WTC11 (cell line): ENCODE measurements at regions not wholly inside any gene's neighbourhood (a gene's known extent, or its start where the extent isn't known, plus 50 kb on each side); places are given as distances from the start of the nearest gene placed in this dataset.

Experiments used
- ATAC-seq: fragments of 200-7000 bp; cut with Tn5 transposase; 2 replicates; pipeline ENCODE4 v1.10.0; 2021; ENCODE audit warnings: mild to moderate bottlenecking, moderate library complexity
- CTCF ChIA-PET: fragments of 300-600 bp; sonication (Branson Sonifier 250); formaldehyde crosslinking; loops from one replicate; lab custom pipeline; 2021; ENCODE audit warnings: antibody characterized with exemption; lab: Charles Lee
- POLR2A ChIA-PET: fragments of 350-600 bp; sonication (Branson Sonifier 250); formaldehyde crosslinking; loops from one replicate; lab custom pipeline; 2021; ENCODE audit warnings: antibody characterized with exemption; lab: Charles Lee
- DNase-seq: peaks from one replicate; pipeline ENCODE4 v3.0.0; 2021; ENCODE audit warnings: low spot score
- H3K27ac Mint-ChIP-seq: 2 replicates; pipeline ENCODE4 v1.8.0; 2021; ENCODE audit warnings: mixed read lengths
- H3K27me3 Mint-ChIP-seq: 2 replicates; pipeline ENCODE4 v1.8.0; 2021; ENCODE audit warnings: low read depth, mild to moderate bottlenecking, moderate library complexity, mixed read lengths
- H3K36me3 Mint-ChIP-seq: 2 replicates; pipeline ENCODE4 v1.8.0; 2021; ENCODE audit warnings: mixed read lengths
- H3K4me1 Mint-ChIP-seq: 2 replicates; pipeline ENCODE4 v1.8.0; 2022; ENCODE audit warnings: mixed read lengths
- H3K4me3 Mint-ChIP-seq: 2 replicates; pipeline ENCODE4 v1.8.0; 2021; ENCODE audit warnings: mild to moderate bottlenecking, moderate library complexity, mixed read lengths
- H3K9me3 Mint-ChIP-seq: 2 replicates; pipeline ENCODE4 v1.8.0; 2021; ENCODE audit warnings: mixed read lengths
- ATF6 ChIP-seq: sonication (generic); formaldehyde crosslinking; IDR thresholded peaks from 2 replicates; pipeline ENCODE4 v1.8.1; 2023; ENCODE audit warnings: mild to moderate bottlenecking, missing genetic modification reagents
- ESRRA ChIP-seq: sonication (generic); formaldehyde crosslinking; IDR thresholded peaks from 2 replicates; pipeline ENCODE4 v1.8.1; 2022; ENCODE audit warnings: mild to moderate bottlenecking, missing genetic modification reagents, borderline replicate concordance
- GRHL2 ChIP-seq: fragments of 250-450 bp; sonication (Bioruptor Pico); IDR thresholded peaks from 2 replicates; pipeline ENCODE4 v1.8.0; 2022; ENCODE audit warnings: mild to moderate bottlenecking, moderate library complexity; ENCODE audit not compliant: insufficient replicate concordance, severe bottlenecking
- HMGA2 ChIP-seq: fragments of 250-450 bp; sonication (Bioruptor Pico); IDR thresholded peaks from 2 replicates; pipeline ENCODE4 v1.4.0; 2021; ENCODE audit warnings: mild to moderate bottlenecking, moderate library complexity
- IRF1 ChIP-seq: sonication (generic); formaldehyde crosslinking; IDR thresholded peaks from 2 replicates; pipeline ENCODE4 v1.8.0; 2023; ENCODE audit warnings: missing genetic modification reagents
- JAZF1 ChIP-seq: fragments of 250-450 bp; sonication (Bioruptor Pico); IDR thresholded peaks from 2 replicates; pipeline ENCODE4 v1.9.0; 2021; ENCODE audit warnings: moderate library complexity, mild to moderate bottlenecking, inconsistent platforms
- JUN ChIP-seq: sonication (generic); formaldehyde crosslinking; IDR thresholded peaks from 2 replicates; pipeline ENCODE4 v1.8.0; 2023; ENCODE audit warnings: mild to moderate bottlenecking, missing genetic modification reagents
- MXD4 ChIP-seq: fragments of 250-450 bp; sonication (Bioruptor Pico); IDR thresholded peaks from 2 replicates; pipeline ENCODE4 v1.8.0; 2021; ENCODE audit warnings: mild to moderate bottlenecking, moderate library complexity, borderline replicate concordance
- NFE2L1 ChIP-seq: sonication (generic); formaldehyde crosslinking; IDR thresholded peaks from 2 replicates; pipeline ENCODE4 v1.8.1; 2023; ENCODE audit warnings: missing genetic modification reagents
- RELA ChIP-seq: sonication (generic); formaldehyde crosslinking; IDR thresholded peaks from 2 replicates; pipeline ENCODE4 v1.8.1; 2022; ENCODE audit warnings: missing genetic modification reagents, mild to moderate bottlenecking, borderline replicate concordance
- SP1 ChIP-seq: sonication (generic); formaldehyde crosslinking; conservative IDR thresholded peaks from 2 replicates; pipeline ENCODE4 v1.8.1; 2022; ENCODE audit warnings: missing genetic modification reagents
- TCF7 ChIP-seq: sonication (generic); formaldehyde crosslinking; IDR thresholded peaks from 2 replicates; pipeline ENCODE4 v1.8.0; 2022; ENCODE audit warnings: mild to moderate bottlenecking, low read depth, missing genetic modification reagents, moderate library complexity
- TEAD4 ChIP-seq: sonication (generic); formaldehyde crosslinking; IDR thresholded peaks from 2 replicates; pipeline ENCODE4 v1.8.0; 2022; ENCODE audit warnings: mild to moderate bottlenecking, missing genetic modification reagents
- USF2 ChIP-seq: sonication (generic); formaldehyde crosslinking; IDR thresholded peaks from 2 replicates; pipeline ENCODE4 v1.8.1; 2023; ENCODE audit warnings: mild to moderate bottlenecking, missing genetic modification reagents, moderate library complexity
- ZNF416 ChIP-seq: fragments of 250-450 bp; sonication (Bioruptor Pico); IDR thresholded peaks from 2 replicates; pipeline ENCODE4 v1.9.0; 2021; ENCODE audit warnings: mild to moderate bottlenecking, inconsistent platforms
- TF ChIP-seq, protein P1 (sequence below): fragments of 250-450 bp; sonication (Bioruptor Pico); conservative IDR thresholded peaks from 2 replicates; pipeline ENCODE4 v1.9.0; 2021; ENCODE audit warnings: mild to moderate bottlenecking
- TF ChIP-seq, protein P2 (sequence below): fragments of 200-600 bp; IDR thresholded peaks from 2 replicates; pipeline ENCODE4 v1.8.0; 2022; ENCODE audit warnings: antibody characterized with exemption
- TF ChIP-seq, protein P3 (sequence below): sonication (generic); formaldehyde crosslinking; IDR thresholded peaks from 2 replicates; pipeline ENCODE4 v1.8.0; 2022; ENCODE audit warnings: mild to moderate bottlenecking, missing genetic modification reagents
- TF ChIP-seq, protein P4 (sequence below): sonication (generic); formaldehyde crosslinking; IDR thresholded peaks from 2 replicates; pipeline ENCODE4 v1.8.1; 2022; ENCODE audit warnings: low read depth, mild to moderate bottlenecking, moderate library complexity, missing genetic modification reagents, borderline replicate concordance
- TF ChIP-seq, protein P5 (sequence below): fragments of 250-450 bp; sonication (Bioruptor Pico); IDR thresholded peaks from 2 replicates; pipeline ENCODE4 v1.9.0; 2021; ENCODE audit warnings: mild to moderate bottlenecking
- TF ChIP-seq, protein P6 (sequence below): sonication (generic); formaldehyde crosslinking; IDR thresholded peaks from 2 replicates; pipeline ENCODE4 v1.8.1; 2023; ENCODE audit warnings: mild to moderate bottlenecking, missing genetic modification reagents

DNA sequence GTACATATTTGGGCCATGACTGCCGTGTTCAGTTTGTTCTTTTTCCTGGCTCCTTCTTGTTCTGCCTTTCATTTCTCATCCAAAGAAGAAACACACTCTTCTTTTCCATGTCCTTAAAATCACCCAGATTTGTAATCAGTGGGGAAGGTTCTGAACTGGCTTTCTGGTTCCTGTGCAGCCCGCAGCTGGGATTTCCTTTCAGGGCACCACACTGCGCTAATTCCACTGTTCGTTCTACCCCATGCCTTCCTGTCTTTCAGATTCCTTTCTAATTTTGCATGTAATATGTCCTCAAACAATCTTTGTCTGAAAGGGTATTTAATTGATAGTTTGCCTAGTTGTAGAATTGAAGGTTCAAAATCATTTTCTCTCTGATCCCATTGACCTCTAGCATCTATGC lies 94.1 kb downstream of the HS1BP3 start (continued):
- no peak for TF ChIP-seq IRF1 (CRISPR knock-in tag)
- no peak for TF ChIP-seq JUN (CRISPR knock-in tag)
- no peak for TF ChIP-seq USF2

GRCh38 chr2:20557226-20557625 lies 93.7 kb downstream of the HS1BP3 start:
- H3K9me3 Mint-ChIP-seq, result no peaks in the 10 kb centered on the region; the same call in 1 of the 2 replicates
- CTCF ChIA-PET, result interaction anchor here (1.1 kb wide), 2 partner anchors 85 to 94 kb away, joined by 3 read pairs; no protein-coding TSS in a partner anchor
- DNase-seq (no peak), ATAC-seq (no peak)
- no peaks in the 10 kb centered on the region; the same call in 1 of the 2 replicates for H3K27me3 Mint-ChIP-seq
- peaks cover 38% of the 10 kb centered on the region for H3K4me1 Mint-ChIP-seq
- no peaks in the 10 kb centered on the region for H3K36me3 Mint-ChIP-seq
- TF ChIP-seq ESRRA (CRISPR knock-in tag) (no peak), RELA (CRISPR knock-in tag) (no peak), TCF7 (CRISPR knock-in tag) (no peak), MXD4 (CRISPR knock-in tag) (no peak), IRF1 (CRISPR knock-in tag) (no peak), TEAD4 (CRISPR knock-in tag) (no peak), HMGA2 (CRISPR knock-in tag) (no peak), JAZF1 (no peak), ATF6 (no peak), NFE2L1 (CRISPR knock-in tag) (no peak), SP1 (no peak), GRHL2 (CRISPR knock-in tag) (no peak), ZNF416 (CRISPR knock-in tag) (no peak)
- TF ChIP-seq, protein P1, sequence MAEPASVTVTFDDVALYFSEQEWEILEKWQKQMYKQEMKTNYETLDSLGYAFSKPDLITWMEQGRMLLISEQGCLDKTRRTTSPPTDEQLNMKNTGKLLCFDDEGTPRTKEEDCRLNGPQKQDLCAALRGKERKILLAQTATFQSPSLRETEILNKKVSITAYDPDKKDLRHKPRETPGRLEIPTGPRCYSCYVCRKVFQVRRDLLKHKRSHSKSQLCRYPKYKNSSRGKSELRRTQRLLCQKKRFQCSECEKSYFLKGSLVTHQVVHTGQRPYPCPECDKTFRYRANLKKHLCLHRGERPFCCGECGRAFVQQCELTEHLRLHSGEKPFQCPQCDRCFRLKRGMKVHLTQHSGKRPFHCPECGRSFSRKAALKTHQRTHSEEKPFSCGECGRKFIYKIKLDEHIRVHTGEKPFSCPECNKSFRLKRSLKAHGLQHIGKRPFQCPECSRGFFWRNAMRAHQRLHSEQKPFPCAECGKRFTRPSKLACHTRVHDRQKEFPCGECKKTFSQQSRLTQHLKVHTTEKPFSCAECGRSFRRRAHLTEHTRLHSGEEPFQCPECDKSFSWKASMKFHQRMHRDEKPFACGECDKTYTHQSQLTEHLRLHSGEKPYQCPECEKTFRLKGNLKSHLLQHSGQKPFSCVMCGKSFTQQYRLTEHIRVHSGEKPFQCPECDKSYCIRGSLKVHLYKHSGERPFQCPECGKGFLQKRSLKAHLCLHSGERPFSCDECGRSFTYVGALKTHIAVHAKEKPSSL (CRISPR knock-in tag), result no peak
- TF ChIP-seq, protein P2, sequence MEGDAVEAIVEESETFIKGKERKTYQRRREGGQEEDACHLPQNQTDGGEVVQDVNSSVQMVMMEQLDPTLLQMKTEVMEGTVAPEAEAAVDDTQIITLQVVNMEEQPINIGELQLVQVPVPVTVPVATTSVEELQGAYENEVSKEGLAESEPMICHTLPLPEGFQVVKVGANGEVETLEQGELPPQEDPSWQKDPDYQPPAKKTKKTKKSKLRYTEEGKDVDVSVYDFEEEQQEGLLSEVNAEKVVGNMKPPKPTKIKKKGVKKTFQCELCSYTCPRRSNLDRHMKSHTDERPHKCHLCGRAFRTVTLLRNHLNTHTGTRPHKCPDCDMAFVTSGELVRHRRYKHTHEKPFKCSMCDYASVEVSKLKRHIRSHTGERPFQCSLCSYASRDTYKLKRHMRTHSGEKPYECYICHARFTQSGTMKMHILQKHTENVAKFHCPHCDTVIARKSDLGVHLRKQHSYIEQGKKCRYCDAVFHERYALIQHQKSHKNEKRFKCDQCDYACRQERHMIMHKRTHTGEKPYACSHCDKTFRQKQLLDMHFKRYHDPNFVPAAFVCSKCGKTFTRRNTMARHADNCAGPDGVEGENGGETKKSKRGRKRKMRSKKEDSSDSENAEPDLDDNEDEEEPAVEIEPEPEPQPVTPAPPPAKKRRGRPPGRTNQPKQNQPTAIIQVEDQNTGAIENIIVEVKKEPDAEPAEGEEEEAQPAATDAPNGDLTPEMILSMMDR, result no peak
- TF ChIP-seq, protein P3, sequence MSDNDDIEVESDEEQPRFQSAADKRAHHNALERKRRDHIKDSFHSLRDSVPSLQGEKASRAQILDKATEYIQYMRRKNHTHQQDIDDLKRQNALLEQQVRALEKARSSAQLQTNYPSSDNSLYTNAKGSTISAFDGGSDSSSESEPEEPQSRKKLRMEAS (CRISPR knock-in tag), result no peak
- TF ChIP-seq, protein P4, sequence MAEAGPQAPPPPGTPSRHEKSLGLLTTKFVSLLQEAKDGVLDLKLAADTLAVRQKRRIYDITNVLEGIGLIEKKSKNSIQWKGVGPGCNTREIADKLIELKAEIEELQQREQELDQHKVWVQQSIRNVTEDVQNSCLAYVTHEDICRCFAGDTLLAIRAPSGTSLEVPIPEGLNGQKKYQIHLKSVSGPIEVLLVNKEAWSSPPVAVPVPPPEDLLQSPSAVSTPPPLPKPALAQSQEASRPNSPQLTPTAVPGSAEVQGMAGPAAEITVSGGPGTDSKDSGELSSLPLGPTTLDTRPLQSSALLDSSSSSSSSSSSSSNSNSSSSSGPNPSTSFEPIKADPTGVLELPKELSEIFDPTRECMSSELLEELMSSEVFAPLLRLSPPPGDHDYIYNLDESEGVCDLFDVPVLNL, result no peak
- TF ChIP-seq, protein P5, sequence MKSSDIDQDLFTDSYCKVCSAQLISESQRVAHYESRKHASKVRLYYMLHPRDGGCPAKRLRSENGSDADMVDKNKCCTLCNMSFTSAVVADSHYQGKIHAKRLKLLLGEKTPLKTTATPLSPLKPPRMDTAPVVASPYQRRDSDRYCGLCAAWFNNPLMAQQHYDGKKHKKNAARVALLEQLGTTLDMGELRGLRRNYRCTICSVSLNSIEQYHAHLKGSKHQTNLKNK, result no peak
- TF ChIP-seq, protein P6, sequence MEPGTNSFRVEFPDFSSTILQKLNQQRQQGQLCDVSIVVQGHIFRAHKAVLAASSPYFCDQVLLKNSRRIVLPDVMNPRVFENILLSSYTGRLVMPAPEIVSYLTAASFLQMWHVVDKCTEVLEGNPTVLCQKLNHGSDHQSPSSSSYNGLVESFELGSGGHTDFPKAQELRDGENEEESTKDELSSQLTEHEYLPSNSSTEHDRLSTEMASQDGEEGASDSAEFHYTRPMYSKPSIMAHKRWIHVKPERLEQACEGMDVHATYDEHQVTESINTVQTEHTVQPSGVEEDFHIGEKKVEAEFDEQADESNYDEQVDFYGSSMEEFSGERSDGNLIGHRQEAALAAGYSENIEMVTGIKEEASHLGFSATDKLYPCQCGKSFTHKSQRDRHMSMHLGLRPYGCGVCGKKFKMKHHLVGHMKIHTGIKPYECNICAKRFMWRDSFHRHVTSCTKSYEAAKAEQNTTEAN (CRISPR knock-in tag), result no peak
- POLR2A ChIA-PET, result interaction anchor here (1.0 kb wide), 1 partner anchor 111 kb away, joined by 3 read pairs; the partner anchor contains the start of gene RHOB
- no peak overlapping the region for H3K4me3 Mint-ChIP-seq
- H3K27ac Mint-ChIP-seq, result no peak overlapping the region
